GM12878 (cell line): ENCODE measurements at regions not wholly inside any gene's neighbourhood (a gene's known extent, or its start where the extent isn't known, plus 50 kb on each side); places are given as distances from the start of the nearest gene placed in this dataset.

ENCODE experiments used
- ATAC-seq: fragments of 200-7000 bp; cut with Tn5 transposase; 3 replicates; pipeline ENCODE4 v1.9.1; 2020; ENCODE audit warnings: mild to moderate bottlenecking, moderate library complexity
- BruUV-seq: library from RNA; stranded (reverse); fragments of 400-500 nt; replicated peaks from 2 replicates; lab custom pipeline; 2021; lab: Mats Ljungman, UMichigan
- CTCF ChIA-PET: fragments of 300-600 bp; sonication (Branson Sonifier 250); formaldehyde crosslinking; extraction: SDS; loops from one replicate; lab custom pipeline; 2021; ENCODE audit warnings: inconsistent platforms; lab: Yijun Ruan, JAX
- POLR2A ChIA-PET: fragments of 350-600 bp; formaldehyde crosslinking; extraction: SDS; loops from one replicate; lab custom pipeline; 2021; ENCODE audit warnings: inconsistent platforms; lab: Charles Lee
- RAD21 ChIA-PET: fragments of 300-600 bp; sonication (Branson Sonifier 250); formaldehyde crosslinking; loops from one replicate; lab custom pipeline; 2023; ENCODE audit warnings: antibody characterized with exemption; ENCODE audit not compliant: unreplicated experiment; lab: Charles Lee
- SMC1A ChIA-PET: fragments of 300-600 bp; sonication (Branson Sonifier 250); formaldehyde crosslinking; loops from one replicate; lab custom pipeline; 2023; ENCODE audit not compliant: unreplicated experiment, uncharacterized antibody; lab: Charles Lee
- DNase-seq: peaks from one replicate; pipeline ENCODE4 v3.0.0-alpha.2; 2011; ENCODE audit warnings: low read depth, low spot score
- FAIRE-seq: peaks from 3 replicates; lab custom pipeline; 2011; peaks lifted over from hg19 to GRCh38; lab: Jason Lieb, UNC
- H2AFZ ChIP-seq: 2 replicates; pipeline ENCODE4 v1.6.0; 2011; ENCODE audit warnings: low read depth, low read length, control low read depth; ENCODE audit not compliant: control insufficient read depth
- H3K27ac ChIP-seq: 2 replicates; pipeline ENCODE4 v1.5.1; 2011; ENCODE audit warnings: control low read depth; ENCODE audit not compliant: control insufficient read depth, insufficient read depth
- H3K27me3 ChIP-seq, 2 experiments: replicated peaks in 1 of 2; 2 replicates each; pipeline versions ENCODE4 v1.6.0 to v1.6.1; 2011; ENCODE audit warnings: low read length in 1 of 2; ENCODE audit not compliant: control insufficient read depth in 2 of 2, insufficient read depth in 2 of 2
- H3K36me3 ChIP-seq, 2 experiments: 2 replicates each; pipeline ENCODE4 v1.5.1; 2011; ENCODE audit warnings: low read length in 1 of 2; ENCODE audit not compliant: control insufficient read depth in 2 of 2, insufficient read depth in 2 of 2
- H3K4me1 ChIP-seq: 2 replicates; pipeline ENCODE4 v1.6.1; 2011; ENCODE audit warnings: mild to moderate bottlenecking, low read length, moderate library complexity, mixed read lengths; ENCODE audit not compliant: control insufficient read depth, insufficient read depth
- H3K4me2 ChIP-seq: 2 replicates; pipeline ENCODE4 v1.6.0; 2011; ENCODE audit warnings: control low read depth; ENCODE audit not compliant: control insufficient read depth, insufficient read depth
- H3K4me3 ChIP-seq: fragments of 200-600 bp; sonication (generic); 2 replicates; pipeline ENCODE4 v1.5.1; 2016
- H3K79me2 ChIP-seq: 2 replicates; pipeline ENCODE4 v1.6.0; 2011; ENCODE audit warnings: low read length; ENCODE audit not compliant: control insufficient read depth, insufficient read depth
- H3K9ac ChIP-seq: 2 replicates; pipeline ENCODE4 v1.8.0; 2011; ENCODE audit warnings: low read length, control low read depth, mixed read lengths; ENCODE audit not compliant: control insufficient read depth, insufficient read depth
- H3K9me3 ChIP-seq: replicated peaks from 3 replicates; pipeline ENCODE4 v1.5.1; 2011; ENCODE audit warnings: mild to moderate bottlenecking, low read length; ENCODE audit not compliant: control insufficient read depth, insufficient read depth
- H4K20me1 ChIP-seq: 2 replicates; pipeline ENCODE4 v1.6.0; 2011; ENCODE audit not compliant: control insufficient read depth, insufficient read depth
- HDAC2 ChIP-seq: fragments of 200-600 bp; sonication (generic); IDR thresholded peaks from 2 replicates; pipeline ENCODE4 v1.6.1; 2017
- MYC ChIP-seq: IDR thresholded peaks from 2 replicates; pipeline ENCODE4 v1.6.1; 2011; ENCODE audit warnings: mild to moderate bottlenecking, low read length, moderate library complexity, inconsistent platforms; ENCODE audit not compliant: insufficient read depth, insufficient replicate concordance, insufficient read length, severe bottlenecking
- NR2F1 ChIP-seq: fragments of 450-650 bp; conservative IDR thresholded peaks from 2 replicates; pipeline ENCODE4 v1.6.1; 2017; ENCODE audit warnings: mild to moderate bottlenecking
- RB1 ChIP-seq: fragments of 450-650 bp; formaldehyde crosslinking; IDR thresholded peaks from 2 replicates; pipeline ENCODE4 v1.6.1; 2017; ENCODE audit warnings: mild to moderate bottlenecking, borderline replicate concordance
- SMAD5 ChIP-seq: IDR thresholded peaks from 2 replicates; pipeline ENCODE4 v1.6.1; 2016; ENCODE audit warnings: antibody characterized with exemption, low read depth
- SMARCA5 ChIP-seq: fragments of 450-650 bp; IDR thresholded peaks from 2 replicates; pipeline ENCODE4 v1.6.1; 2017; ENCODE audit warnings: mild to moderate bottlenecking
- TARDBP ChIP-seq: IDR thresholded peaks from 2 replicates; pipeline ENCODE4 v1.6.1; 2016; ENCODE audit warnings: borderline replicate concordance
- YBX1 ChIP-seq: fragments of 450-650 bp; IDR thresholded peaks from 2 replicates; pipeline ENCODE4 v1.6.1; 2016; ENCODE audit warnings: antibody characterized with exemption
- WGBS: methylation state at CpG from one replicate; pipeline ENCODE4 v1.1.6; 2016; ENCODE audit warnings: low lambda C conversion rate; ENCODE audit not compliant: insufficient replicate concordance, insufficient coverage; ENCODE audit errors: missing lambda C conversion rate; 5-methylcytosine and 5-hydroxymethylcytosine counted together
- in situ Hi-C: fragments of 300-500 bp; cut with MboI; formaldehyde crosslinking; loops from 9 replicates; pipeline ENCODE4 v1.14.3; 2018; ENCODE audit warnings: mixed read lengths
- intact Hi-C: fragments of 100-400 bp; cut with micrococcal nuclease; formaldehyde crosslinking; loops from one replicate; pipeline ENCODE4 v1.14.2; 2022; ENCODE audit not compliant: unreplicated experiment
- TF ChIP-seq, protein P1 (sequence below): fragments of 150-350 bp; IDR thresholded peaks from 2 replicates; pipeline ENCODE4 v1.6.1; 2014; ENCODE audit warnings: mild to moderate bottlenecking, low read depth, low read length
- TF ChIP-seq, protein P2 (sequence below): fragments of 450-650 bp; formaldehyde crosslinking; IDR thresholded peaks from 2 replicates; pipeline ENCODE4 v1.4.0; 2022; ENCODE audit warnings: mild to moderate bottlenecking, moderate library complexity

DNA sequence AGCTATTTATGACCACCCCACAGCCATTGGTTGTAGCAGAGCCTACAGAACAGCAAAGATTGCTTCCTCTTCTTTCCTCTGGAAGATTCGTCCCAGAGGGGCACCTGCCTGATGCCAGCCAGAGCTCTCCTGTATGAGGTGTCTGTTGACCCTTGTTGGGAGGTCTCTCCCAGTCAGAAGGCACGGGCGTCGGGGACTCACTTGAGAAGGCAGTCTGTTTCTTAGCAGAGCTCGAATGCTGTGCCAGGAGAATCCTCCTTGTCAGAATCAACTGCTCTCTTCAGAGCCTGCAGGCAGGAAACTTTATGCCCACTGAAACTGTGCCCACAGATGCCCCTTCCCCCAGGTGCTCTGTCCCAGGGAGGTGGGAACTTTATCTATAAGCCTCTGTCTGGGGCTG, 479.5 kb upstream of the IZUMO3 start:
- Histone ChIP-seq H3K4me2 (no peak overlapping the region), H3K27ac (no peak overlapping the region), H3K79me2 (no peaks in the 10 kb centered on the region), H3K4me3 (no peak overlapping the region), H3K27me3 (no peaks in the 10 kb centered on the region), H2AFZ (no peak overlapping the region), H3K9ac (no peak overlapping the region), H3K9me3 (no peaks in the 10 kb centered on the region), H3K4me1 (no peaks in the 10 kb centered on the region), H4K20me1 (no peaks in the 10 kb centered on the region), H3K36me3 (no peaks in the 10 kb centered on the region)
- ChIA-PET RAD21 (no interaction called here), SMC1A (no interaction called here), POLR2A (no interaction called here), CTCF (no interaction called here)
- intact Hi-C loops (no loop called here), in situ Hi-C loops (no loop called here)
- BruUV-seq: no TSS peak
- FAIRE-seq: no peak
- no peak for TF ChIP-seq HDAC2
- TF ChIP-seq SMAD5: no peak
- TF ChIP-seq NR2F1: no peak
- TF ChIP-seq, protein P1, sequence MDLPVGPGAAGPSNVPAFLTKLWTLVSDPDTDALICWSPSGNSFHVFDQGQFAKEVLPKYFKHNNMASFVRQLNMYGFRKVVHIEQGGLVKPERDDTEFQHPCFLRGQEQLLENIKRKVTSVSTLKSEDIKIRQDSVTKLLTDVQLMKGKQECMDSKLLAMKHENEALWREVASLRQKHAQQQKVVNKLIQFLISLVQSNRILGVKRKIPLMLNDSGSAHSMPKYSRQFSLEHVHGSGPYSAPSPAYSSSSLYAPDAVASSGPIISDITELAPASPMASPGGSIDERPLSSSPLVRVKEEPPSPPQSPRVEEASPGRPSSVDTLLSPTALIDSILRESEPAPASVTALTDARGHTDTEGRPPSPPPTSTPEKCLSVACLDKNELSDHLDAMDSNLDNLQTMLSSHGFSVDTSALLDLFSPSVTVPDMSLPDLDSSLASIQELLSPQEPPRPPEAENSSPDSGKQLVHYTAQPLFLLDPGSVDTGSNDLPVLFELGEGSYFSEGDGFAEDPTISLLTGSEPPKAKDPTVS: no peak
- TF ChIP-seq YBX1: no peak
- no peak for TF ChIP-seq RB1
- no peak for TF ChIP-seq TARDBP
- TF ChIP-seq, protein P2, sequence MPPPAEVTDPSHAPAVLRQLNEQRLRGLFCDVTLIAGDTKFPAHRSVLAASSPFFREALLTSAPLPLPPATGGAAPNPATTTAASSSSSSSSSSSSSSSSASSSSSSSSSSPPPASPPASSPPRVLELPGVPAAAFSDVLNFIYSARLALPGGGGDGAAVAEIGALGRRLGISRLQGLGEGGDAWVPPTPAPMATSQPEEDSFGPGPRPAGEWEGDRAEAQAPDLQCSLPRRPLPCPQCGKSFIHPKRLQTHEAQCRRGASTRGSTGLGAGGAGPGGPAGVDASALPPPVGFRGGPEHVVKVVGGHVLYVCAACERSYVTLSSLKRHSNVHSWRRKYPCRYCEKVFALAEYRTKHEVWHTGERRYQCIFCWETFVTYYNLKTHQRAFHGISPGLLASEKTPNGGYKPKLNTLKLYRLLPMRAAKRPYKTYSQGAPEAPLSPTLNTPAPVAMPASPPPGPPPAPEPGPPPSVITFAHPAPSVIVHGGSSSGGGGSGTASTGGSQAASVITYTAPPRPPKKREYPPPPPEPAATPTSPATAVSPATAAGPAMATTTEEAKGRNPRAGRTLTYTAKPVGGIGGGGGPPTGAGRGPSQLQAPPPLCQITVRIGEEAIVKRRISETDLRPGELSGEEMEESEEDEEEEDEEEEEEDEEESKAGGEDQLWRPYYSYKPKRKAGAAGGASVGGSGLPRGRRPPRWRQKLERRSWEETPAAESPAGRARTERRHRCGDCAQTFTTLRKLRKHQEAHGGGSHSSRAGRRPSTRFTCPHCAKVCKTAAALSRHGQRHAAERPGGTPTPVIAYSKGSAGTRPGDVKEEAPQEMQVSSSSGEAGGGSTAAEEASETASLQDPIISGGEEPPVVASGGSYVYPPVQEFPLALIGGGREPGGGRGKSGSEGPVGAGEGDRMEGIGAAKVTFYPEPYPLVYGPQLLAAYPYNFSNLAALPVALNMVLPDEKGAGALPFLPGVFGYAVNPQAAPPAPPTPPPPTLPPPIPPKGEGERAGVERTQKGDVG (CRISPR knock-in tag): no peak
- no peak for TF ChIP-seq MYC
- TF ChIP-seq SMARCA5: no peak
- no peak for DNase-seq
- WGBS: 26% methylated on average over 5 of the region's 5 CpGs
- no peak for ATAC-seq
